HG03175 (cell line): ENCODE measurements at regions not wholly inside any gene's neighbourhood (a gene's known extent, or its start where the extent isn't known, plus 50 kb on each side); places are given as distances from the start of the nearest gene placed in this dataset.
"Not testable (repeated sequence)": the region's sequence is repeated elsewhere in the genome, so short reads cannot be mapped to it uniquely, and the experiment has no call there.

Source experiments
- ATAC-seq: cut with Tn5 transposase; IDR thresholded peaks from one replicate; pipeline ENCODE4 v1.9.1; 2021; ENCODE audit warnings: mild to moderate bottlenecking, moderate library complexity; ENCODE audit not compliant: unreplicated experiment

DNA sequence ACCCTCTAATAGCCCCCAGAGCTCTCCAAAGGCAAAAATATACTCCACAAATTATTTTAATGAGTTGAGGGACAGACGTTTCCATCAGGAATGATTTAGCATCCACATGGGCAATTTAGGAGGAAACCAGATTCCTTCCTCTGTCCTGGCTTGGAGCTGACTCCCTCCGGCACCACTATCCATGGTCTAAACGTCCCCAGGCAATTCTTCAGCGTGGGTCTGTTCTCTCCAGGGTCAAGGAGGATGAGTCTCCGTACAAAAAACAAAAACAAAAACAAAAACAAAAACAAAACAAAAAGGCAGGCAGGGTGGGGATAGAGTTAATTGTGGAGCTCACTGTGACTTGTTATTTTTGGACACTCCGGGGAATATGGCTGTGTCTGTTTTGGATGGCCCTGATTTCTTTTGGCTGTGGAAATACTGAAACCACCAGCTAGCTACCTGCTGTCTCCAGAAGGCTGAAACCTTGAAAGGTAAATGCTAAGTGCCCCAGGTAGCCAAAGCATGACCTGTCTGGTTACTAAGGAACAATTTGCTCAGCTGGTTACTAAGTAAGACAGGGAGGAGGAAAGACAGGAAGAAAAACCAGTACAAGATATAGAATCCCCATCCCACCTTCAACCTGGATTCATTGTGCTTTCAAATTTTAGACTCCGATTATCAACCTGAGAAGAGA is 419.1 kb upstream of the LCORL start:
- ATAC-seq = no peak

DNA sequence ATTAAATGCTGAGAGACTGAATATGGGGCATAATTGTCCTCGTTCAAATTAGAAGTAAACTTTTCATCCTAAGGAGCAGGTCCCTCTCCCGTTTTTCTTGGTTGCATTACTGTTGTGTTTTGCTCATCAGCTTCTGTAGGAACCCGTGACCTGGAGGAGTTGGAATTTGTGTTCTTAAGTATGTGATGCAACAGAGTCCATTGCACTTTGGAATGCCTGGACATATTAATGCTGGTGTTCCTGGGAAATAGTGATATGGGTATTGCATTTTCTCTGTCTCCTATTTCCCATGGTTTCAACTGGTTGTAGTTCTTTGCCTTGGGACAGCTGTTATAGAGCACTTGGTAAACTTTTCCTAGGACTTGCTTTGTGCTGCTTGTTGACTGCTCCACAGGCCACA is 417.8 kb upstream of the LCORL start:
- no peak for ATAC-seq

DNA sequence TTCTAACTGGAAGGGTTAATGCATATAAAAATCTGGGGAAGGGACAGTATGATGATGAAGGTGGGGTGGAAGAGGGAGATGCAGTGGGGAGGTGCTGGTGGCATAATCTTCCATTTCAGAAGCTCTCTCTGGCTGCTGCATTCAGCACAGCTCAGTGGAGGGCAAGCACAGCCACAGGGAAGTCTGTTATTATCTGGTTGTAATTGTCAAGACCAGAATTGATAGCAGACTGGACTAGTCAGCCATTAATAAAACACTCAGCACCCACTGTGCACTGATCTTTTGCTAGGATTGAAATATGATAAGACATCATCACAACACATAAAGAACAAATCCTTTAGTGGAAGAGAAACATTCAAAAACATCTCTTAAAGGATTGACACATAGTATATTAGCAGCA is 414.2 kb upstream of the LCORL start:
- no peak for ATAC-seq

- ATAC-seq = no peak
Observed at GRCh38 chr4:18422685-18423084, 401.1 kb upstream of the LCORL start.

DNA sequence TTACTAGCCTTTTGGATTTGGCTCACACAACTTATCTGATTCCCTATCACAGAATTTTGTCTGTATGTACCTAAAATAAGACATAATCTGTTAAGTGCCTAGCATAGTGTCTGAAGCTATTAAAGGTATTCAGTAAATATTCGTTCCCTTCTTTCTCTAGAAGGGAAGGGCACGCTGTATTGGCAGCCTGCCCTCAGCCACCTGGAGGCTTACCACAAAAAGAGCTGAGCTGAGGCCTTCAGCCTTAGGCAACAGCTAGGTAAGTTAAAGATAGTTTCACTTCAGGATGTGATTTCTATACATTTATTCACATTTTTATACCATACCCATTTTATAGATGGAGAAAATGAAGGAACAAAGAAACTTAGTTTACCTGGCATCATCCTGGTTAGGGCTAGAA is 400.0 kb upstream of the LCORL start:
- no peak for ATAC-seq

DNA sequence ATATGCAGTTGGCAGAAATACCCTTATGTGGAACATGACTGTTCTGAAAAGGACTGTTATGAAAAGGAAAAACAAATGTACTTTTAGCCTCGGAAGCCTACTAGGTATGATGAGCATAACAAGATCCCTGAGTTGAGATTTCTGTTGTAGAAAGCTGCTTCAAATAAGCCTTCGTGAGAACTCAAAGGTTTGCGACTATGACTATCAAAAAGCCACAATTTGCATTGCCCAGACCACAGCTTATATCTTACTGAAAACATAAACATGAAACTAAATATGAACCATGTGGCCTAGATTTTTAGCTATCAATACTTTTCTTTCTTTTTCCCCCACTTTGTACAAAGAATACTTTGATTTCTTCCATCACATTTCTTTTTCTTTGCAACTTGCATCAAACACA is 398.2 kb upstream of the LCORL start:
- peak; percentile 55 for ATAC-seq

GRCh38 chr4:18418195-18418898 is 396.8 kb upstream of the LCORL start:
- ATAC-seq = not testable (repeated sequence)

DNA sequence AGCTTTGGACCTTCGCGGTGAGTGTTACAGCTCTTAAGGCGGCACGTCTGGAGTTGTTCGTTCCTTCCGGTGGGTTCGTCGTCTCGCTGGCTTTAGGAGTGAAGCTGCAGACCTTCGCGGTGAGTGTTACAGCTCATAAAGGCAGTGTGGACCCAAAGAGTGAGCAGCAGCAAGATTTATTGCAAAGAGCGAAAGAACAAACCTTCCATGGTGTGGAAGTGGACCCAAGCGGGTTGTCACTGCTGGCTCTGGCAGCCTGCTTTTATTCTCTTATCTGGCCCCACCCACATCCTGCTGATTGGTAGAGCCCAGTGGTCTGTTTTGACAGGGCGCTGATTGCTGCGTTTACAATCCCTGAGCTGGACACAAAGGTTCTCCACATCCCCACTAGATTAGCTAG is 396.1 kb upstream of the LCORL start:
- ATAC-seq = not testable (repeated sequence)

DNA sequence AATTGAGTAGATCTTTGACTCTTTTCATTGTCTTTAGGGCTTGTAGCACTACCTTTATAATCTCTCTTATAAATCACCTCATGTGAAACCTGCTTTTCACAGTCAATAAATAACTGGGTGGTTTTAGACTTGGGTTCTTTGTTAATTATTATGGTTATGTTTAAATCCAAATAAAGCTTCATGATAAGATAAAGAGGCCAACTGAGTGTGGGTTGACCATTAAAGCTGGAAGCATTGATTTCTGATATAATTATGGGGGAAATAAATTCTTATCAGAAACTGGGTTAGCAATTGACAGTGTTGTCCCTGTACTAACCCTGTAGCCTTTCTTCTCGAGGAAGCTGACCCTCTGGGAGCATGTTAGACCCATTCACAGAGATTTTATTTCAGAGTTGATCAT is 384.7 kb upstream of the LCORL start:
- no peak for ATAC-seq

GRCh38 chr4:18405054-18405453 is 383.5 kb upstream of the LCORL start:
- peak; percentile 15 for ATAC-seq

- peak; percentile 67 for ATAC-seq
Observed at GRCh38 chr4:18404642-18405041, 383.1 kb upstream of the LCORL start.

- no peak for ATAC-seq
Observed at GRCh38 chr4:18403327-18403726, 381.8 kb upstream of the LCORL start.

DNA sequence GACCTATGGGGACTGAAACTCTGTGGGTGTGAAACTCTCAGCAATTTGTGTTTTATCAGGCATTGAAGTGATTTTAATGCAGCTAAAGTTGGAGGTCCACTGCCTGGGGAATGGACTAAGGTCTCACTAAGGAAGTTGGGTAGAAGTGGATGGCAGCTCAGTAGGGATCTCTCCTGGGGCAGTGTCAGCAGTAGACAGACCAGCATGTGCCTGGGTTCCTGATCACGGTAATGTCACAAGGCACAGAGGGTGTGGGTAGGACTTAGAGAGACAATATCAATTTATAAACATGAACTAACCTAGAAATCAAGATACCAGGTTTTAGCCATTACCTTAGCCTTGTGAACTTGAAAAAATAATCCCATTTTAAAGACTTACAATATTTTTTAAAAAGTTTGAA is 380.3 kb upstream of the LCORL start:
- ATAC-seq = no peak

- ATAC-seq = no peak
Observed at GRCh38 chr4:18401425-18401824, 379.9 kb upstream of the LCORL start.

- ATAC-seq = no peak
Observed at GRCh38 chr4:18398661-18399060, 377.1 kb upstream of the LCORL start.

DNA sequence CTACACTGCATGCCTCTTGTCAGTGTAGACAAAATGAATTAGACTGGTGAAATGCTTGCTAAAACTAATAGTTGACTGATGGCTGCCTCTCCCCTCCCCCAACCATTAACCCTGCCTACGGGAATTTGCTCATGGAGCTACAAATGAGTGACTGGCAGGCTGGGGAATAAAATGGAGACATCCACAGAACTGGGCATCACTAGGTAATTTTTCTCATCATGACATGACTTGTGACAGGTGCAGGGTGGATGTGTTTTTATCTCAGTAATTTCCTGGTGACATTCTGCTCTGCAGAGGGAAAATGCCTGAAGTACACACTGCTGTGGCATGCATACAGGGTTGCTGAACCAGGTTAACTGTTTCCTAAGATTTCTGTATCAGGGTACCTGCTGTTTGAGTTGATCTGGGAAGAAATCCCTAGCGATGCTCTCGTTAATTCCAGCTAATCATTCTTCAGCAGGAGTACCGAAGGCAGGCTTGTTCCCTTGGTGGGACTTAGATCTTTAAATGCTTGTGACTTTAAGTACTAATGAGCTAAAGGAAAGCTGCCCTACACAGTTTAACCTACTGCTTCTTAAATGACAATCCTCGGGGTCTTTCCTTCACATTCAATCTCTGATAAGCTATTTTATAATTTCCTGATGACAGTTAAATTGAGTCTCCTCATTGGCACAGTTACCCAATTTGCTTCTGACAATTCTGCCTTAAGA is 376.3 kb upstream of the LCORL start:
- ATAC-seq = no peak

GRCh38 chr4:18394656-18395055 is 373.1 kb upstream of the LCORL start:
- no peak for ATAC-seq

DNA sequence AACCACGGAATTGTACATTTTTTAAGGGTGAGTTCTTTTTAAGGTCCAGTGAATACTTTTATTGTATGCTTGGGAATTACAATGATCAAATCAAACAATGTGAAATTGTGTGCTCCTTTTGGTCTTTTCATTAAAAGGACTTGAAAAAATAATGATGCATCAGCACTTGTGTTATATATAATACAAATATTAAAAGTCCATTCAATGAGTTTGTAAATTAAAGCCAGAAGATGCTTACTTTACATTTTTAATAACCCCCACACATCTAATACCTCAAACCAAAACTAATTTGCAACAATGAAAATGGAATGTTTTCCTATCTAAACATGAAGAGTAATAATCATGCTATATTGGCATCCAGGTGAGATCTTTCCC is 369.8 kb upstream of the LCORL start:
- no peak for ATAC-seq

DNA sequence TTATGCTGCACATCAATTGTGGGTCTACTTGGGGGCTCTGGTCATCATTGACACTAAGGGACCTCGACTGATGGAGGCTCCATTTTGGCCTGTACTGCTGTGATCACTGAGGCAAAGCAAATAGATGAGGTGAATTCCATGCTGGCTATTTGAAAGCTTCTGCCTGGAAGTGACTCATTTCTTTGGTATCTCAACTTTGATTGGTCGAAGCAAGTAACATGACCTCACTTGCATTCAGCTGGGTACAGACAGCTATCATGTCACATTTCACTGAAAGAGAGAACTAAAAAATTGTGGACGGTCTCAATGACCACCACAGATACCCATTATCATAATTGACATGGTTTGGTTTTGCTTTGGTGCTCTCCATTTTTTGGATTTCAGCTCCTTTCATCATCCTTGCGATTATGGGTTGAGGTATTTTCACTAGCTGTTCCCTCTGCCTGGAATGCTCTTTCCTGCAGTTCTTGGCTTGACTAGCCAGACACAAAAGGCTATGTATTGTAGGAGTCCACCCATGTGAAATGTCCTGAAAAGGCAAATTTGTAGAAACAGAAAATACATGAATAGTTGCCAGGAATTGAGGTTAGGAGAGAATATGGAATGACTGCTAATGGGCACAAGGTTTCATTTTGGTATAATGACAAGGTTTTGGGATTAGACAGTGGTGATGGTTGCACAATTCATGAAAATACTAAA is 369.2 kb upstream of the LCORL start:
- ATAC-seq = no peak

DNA sequence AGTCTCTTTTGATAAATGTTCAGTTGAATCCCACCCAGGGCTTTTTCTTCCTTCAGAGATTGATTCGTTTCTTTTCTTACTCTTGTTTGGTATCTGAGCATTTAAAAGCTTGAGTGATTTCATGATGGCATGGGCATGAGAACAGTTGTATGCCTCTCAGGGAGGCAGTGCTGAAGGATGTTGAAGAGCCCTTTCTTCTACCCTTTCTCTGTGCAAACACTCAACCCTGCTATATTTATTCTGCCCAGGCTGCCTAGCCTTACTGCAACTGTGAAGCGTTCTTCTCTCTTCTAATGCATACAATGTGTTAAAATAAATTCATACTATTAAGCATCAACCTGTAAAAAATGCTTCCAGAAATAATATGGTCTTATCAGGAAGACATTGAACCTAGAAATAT is 367.6 kb upstream of the LCORL start:
- no peak for ATAC-seq

- ATAC-seq = no peak
Observed at GRCh38 chr4:18388039-18388438, 366.5 kb upstream of the LCORL start.

GRCh38 chr4:18381186-18381585 is 359.6 kb upstream of the LCORL start:
- ATAC-seq = no peak
